HG02870 (cell line): ENCODE measurements at regions not wholly inside any gene's neighbourhood (a gene's known extent, or its start where the extent isn't known, plus 50 kb on each side); places are given as distances from the start of the nearest gene placed in this dataset.
"Not testable (repeated sequence)": the region's sequence is repeated elsewhere in the genome, so short reads cannot be mapped to it uniquely, and the experiment has no call there.

Experiments used
- ATAC-seq: cut with Tn5 transposase; IDR thresholded peaks from one replicate; pipeline ENCODE4 v1.9.1; 2021; ENCODE audit warnings: mild to moderate bottlenecking, moderate library complexity; ENCODE audit not compliant: unreplicated experiment

DNA sequence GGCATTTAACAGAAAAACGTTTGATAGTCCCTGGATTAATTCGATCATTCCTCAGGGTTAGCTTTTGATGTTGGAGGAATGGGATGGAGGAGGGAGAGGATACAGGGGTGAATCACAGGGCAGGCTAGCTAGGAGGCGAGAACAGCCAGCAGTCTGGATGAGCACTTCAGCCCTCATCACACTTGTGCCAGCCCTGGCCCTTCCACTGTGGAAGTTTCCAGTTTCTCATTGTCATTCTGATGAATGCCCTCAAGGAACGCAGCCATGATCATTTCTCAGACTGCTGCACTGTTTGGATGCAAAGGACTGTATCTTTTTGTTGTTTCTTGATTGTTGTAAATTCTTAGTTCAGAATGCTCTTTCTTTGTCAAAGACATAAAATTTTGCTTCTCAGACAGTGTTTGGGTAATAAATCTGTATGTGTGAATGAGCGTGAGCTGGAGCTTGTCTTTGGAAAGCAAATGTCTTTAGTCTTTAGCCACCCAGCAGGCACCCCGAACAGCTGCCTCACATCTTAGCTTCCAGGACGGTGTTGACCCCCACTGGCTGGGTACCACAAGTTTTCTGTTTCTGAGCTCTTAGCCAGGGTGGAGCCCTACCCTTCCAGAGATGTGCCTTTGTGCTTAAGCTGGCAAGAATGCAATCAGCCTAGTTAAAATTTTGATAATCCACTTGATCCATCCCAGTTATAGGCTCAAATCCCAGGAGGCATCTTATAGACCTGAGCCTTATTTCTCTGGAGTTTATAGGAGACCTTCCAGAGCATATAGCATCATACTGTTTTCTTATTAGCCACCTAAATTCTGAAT is 121.1 kb downstream of the PDCD6IP start:
- no peak for ATAC-seq

DNA sequence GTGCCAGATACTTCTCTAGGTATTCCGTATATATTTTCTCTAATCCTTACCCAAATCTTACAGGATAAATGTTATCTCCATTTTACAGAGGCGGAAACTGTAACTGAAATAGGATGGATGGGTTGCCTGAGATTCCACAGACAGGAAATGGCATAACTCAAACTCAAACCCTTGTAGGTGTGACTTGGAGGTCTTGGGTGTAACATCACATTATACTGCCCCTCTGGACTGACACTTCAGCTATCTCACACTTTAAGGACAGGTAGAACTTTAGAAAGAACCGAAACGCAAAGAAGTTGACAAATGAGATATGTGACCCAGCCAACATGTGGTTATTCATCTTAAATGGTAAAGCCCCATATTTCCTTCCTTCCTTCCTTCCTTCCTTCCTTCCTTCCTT is 122.1 kb downstream of the PDCD6IP start:
- ATAC-seq: no peak

DNA sequence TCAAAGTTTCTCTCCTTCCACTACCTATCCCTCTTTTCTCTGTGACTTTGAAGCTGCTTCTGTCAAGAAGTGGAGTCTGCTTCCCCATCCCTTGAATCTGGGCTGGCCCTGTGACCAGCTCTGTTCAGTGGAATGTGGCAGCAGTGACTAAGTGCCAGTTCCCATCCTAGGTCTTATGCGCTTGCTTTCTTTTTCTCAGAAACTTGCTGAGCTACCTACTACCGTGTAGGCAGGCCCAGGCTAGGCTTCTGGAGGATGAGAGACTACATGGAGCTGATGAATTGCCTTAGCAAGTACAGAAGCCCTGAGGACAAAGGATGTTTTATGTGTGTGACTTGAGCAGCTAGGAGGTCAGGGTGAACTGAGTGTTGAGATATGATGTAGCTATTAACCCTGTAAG is 123.2 kb downstream of the PDCD6IP start:
- ATAC-seq: no peak

DNA sequence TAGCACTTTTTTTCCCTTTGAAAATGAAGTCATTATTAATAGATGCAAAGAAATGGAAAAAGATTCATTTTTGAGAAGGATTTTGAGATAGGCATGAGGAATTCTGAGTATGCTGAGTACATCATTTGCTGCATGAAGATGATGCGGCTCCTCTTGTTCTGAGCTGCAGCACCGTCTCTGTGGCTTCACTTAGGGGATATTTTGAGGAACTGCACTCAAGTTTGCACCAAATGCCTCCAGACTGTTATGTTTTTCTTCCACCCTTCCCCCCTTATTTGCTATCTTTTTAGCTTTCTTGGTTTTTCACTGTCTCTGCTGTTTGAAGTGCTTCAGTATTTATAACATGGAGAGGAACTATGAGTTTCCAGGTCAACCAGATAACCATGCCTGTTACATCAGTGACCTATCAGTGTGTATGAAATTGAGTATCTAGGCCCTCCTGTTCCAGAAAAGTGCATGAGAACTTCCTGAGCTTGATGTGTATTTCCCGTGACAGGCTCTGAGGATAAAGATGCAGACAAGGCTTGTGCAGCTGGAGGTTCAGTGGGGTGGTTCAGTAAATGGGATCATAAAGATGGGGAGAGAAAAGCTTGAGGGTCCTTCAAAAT is 128.7 kb downstream of the PDCD6IP start:
- ATAC-seq: no peak

DNA sequence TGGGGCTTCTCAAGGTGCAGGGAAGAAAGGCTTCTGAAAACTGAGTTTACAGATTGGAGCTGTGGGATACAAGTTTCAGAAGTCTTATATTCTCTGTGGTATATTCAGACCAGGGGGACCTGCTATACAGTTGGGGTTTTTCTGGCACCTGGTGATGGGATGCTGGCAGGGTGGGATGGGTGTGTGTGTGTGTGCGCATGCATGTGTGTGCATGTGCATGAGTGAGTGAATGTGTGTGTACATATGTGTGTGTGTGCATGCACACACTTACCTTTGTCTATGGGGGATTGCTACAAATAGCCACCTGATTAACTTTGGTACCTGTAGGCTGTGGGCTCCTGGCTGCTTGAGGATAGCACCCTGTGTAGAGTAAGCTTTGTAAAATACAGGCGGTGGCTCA is 131.4 kb downstream of the PDCD6IP start:
- ATAC-seq: no peak

DNA sequence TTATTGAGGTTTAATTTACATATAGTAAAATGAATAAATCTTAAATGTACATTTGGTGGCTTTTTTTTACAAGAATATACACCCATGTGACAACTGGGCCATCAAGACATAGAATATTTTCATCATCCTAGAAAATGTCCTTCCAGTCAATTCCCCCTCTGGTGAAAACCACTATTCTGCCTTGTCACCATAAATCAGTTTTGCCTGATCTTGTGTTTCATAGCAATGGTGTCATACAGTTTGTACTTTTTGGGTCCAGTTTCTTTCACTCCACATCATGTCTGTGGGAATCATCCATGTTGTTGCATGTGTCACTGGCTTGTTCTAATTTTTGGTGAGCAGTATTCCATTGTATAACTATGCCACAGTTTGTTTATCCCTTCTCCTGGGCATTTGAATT is 133.1 kb downstream of the PDCD6IP start:
- no peak for ATAC-seq

DNA sequence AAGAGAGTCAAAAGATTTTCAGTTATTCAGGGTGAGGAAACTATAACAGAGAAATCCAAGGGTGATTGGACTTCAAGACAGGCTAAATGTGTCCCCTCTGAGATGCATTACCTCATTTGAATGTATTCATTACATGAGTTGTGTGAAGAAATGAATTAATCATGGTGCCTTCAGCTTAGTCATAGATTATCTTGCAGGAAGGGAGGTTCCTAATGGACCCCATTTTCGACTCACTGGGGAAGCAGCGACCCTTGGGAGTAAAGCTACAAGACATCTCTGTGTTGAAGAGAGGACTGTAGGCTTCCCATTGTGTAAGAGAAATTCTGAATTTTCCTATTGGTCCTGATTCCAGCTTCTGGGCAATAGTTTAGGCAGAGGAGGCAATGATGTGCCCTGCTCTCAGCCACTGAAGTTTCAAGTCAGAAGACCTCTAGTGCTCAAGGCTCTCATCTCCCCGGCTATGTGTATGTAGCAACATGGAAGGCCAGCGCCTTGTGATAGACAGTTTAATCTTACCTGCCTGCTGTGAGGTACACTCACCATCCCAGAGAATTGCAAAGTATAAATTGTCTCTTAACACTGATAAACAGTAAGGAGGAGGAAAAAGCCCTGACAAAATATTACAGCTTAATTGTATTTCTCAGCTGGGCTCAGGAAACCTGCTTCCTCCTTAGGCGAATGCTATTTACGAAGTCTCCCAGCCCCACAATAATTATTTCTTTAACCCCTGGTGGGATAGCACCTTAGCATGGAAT is 133.8 kb downstream of the PDCD6IP start:
- ATAC-seq: no peak

DNA sequence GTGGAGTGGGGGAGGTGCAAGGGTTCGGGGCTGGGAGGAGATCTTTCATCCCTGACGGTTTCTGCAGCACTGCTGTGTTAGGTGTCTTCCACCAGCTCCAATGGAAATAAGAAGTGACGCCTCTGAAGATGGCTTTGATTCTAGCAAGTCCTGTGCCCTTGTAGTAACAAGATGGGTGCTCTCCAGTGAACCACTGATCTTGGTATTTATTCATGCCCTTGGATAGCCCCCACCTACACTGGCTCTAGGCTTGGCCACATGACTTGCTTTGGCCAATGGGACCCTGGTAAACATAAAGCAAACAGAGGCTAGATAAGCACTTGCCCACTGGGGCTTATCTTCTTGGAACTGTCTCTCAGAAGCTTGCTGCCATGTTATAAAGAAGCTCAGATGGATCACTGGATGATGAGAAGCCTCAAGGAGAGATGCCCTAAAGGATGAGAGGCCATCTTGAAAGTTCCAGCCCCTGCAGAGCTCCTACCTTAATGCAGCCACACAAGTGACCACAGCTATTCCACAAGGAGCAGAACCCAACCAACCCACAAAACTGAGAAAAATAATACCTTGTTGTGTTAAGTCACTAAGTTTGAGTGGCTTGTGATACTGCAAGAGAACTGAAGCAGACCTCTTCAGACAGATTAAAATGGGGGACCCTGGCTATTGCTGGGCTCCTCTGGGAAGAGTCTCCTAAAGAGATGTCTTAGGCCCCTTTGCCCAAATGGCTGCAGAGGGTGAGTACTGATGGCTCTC is 137.9 kb downstream of the PDCD6IP start:
- ATAC-seq: no peak

DNA sequence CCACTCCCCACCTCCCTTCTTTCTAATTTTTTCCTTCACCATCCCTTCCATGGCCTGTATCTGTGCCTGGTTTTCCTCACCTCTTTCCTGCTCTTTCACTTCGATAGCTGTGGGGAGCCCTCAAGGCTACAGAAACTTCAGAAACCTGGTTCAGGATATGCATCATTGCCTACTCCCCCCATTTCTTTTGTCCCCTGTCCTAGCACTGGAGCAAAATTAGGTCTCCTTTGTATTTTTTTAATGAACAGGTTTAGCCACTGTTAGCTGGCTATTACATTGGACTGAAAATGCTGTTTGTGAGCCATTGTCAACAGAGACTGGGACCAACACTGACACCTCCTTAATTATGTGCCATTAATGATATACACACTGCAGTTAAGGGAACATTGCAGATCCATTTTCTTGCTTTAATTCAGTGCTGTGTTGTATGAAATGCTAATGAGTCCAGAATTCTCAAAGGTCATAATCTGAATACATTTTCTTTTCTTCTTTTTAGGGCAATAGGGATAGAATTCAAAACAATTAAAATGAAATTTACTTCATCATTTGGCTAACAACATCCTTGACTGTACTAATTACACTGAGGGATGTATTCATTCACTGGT is 138.6 kb downstream of the PDCD6IP start:
- no peak for ATAC-seq

DNA sequence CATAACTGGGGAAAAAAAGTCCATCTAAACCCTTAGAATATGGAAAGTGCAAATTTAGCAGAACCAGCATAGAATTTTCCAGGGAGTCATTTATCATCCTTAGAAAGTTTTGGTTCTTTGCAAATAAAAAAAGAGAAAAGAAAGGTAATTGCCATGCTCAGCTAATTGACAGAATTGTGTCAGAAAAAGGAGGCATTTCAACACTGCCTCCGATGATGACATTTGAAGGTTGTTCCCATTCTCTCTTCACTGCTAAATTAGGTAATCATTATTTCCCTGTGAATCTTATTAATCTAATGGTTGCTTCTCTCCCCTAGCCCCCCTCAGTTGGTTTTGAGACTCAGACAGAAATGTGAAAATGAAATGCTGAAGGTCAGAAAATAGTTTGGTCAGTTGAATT is 139.2 kb downstream of the PDCD6IP start:
- ATAC-seq: no peak

DNA sequence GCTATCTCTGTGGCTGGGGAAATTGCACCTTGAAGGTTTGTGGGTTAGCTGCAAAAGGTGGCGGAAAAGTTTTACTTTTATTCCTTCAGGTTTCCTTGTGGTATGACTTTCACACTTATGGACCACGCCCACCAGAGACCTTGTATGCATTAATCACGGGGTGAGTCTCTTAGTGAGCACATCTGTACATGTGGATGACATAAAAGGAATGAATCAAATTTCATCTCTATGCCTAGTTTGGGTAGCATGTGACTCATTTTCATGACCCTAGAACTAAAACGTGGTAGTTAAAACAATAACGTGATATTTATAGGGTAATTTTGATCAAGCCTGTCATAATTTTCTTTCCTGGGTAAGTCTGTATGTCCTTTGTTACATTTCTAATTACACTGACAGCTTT is 141.7 kb downstream of the PDCD6IP start:
- ATAC-seq: no peak

DNA sequence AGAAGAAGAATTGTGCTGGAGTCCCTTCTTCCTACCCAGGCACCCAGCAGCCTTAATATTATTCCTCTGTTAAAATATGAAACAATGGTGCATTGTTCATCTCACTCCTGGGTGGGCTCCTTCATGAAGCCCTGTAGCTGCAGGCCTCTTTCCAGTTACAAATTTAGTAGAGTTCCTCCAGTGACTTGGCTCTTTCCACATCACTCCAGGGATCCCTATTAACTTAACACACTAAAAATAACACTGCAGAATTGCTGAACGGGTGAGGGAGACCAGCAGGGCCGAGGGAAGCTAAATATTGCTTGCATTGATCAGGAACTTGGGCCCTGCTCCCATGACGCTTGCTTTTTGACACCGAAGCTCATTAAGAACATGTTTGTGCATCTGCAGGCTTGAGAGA is 142.3 kb downstream of the PDCD6IP start:
- ATAC-seq: no peak

DNA sequence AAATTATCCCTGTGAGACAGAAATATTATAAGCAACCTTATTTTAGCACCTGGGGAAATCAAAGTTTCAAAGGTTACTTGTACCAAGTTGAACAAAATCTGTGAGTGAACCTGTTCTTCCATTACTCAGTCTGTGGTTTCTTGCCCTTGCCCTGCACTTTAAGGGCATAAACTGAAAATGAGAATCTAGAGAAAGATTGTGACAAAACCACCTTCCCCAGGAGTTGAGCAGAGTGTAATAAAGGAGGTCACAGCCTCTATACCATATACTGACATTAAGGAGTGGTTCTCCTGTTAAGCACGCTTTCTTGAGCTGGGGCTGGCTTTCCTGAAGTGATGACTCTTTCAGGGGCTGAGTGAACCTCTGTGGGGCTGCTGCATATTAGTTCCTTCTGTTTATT is 143.4 kb downstream of the PDCD6IP start:
- ATAC-seq: no peak

DNA sequence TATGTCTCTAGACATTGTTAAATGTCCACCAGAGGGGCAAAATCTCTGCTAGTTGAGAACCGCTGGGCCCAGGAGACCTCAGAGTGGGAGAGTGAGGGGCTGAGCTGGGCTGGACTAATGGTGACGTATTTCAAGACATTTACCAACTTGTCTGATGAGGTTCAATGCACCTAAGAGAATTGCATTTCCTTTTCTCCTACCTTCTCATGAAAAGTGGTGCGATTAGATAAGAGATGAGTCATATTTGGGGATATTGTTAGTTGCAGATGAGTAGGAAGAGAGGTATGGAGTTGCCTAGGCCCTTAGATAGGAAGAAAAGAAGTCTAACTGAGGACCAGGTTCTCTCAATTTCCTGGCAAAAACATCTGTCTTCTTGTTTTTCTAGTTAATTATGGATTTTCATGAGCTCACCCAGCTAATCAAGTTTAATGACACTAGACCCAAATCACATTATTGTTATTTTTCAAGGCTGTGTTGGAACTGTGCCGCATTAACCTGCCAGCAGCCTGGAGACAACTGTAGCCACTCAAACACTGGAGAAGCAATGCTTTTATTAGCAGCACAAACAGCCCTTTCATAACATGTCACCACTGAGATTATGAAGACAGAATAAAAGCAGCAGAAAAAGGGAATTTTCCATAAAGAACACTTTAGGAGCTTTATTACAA is 144.2 kb downstream of the PDCD6IP start:
- ATAC-seq: no peak

DNA sequence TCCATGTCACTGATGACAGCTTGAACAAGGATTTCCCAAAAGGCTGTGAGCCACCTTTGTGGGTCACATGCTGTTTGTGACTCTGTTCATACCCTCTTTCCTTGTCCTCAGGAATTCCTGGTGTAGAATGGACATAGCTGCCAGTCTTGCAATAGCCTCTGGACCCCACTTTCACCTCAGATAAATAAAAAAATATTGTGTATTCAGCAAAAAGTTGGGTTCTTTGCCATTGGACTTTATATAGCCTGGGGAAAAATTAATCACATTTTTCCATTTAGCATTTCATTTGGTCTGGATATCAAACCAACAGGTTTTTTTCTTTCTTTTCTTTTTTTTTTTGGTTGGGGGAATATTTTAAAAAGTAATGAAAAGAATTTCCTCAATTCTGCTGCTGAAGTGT is 144.8 kb downstream of the PDCD6IP start:
- ATAC-seq: no peak

DNA sequence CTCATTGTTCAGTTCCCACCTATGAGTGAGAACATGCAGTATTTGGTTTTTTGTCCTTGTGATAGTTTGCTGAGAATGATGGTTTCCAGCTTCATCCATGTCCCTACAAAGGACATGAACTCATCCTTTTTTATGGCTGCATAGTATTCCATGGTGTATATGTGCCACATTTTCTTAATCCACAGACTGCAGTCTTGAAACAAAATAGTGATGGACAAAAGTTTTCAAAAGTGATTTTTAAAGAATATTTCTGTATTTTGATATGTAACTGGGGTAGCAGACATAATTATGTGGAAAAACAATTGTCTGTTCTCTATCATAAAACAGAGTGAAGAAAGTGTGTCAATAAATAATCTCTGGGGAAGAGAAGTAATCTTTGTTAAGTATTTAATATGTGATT is 148.2 kb downstream of the PDCD6IP start:
- not testable (repeated sequence) for ATAC-seq

DNA sequence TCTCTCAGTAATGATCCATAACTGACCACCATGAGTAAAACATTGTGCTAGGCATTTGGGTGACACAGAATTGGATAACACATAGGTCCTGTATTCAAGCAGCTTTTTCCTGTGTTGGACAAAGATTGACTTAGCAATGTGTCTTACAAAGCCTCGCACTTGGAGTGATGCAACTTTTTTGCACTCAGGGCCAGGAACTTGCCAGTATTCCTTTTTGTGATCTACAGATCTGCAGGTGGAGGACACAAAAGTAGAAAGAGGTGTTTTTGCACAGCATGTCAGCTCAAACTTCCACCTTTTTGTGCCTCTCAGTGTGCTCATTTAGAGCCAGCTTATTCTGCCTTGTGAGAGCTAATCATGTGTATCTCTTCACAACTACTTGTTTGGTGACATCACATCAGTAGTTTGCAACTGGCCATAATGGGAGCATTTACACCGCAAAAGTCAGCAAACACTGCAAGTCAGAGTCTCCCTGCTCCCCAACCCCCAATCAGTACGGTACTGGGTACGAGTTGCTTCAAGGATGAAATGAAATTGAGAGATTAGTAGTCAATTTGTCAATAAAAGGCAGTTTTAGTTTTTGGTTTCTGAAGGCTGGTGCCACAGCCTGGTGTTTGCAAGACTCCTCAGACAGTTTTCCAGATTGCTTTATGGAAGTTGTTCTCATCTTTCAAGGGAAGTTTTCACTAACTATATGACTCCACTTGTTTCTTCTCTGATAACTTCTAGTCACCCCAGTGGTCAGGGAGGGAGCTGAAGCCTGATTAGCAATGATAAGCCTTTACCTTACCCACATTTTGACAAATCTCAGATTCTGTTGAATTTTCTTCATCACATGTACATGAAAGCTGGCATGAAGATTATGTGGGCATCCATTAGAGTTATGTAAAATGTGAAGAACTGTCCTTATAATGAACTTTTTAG is 149.1 kb downstream of the PDCD6IP start:
- ATAC-seq: no peak

DNA sequence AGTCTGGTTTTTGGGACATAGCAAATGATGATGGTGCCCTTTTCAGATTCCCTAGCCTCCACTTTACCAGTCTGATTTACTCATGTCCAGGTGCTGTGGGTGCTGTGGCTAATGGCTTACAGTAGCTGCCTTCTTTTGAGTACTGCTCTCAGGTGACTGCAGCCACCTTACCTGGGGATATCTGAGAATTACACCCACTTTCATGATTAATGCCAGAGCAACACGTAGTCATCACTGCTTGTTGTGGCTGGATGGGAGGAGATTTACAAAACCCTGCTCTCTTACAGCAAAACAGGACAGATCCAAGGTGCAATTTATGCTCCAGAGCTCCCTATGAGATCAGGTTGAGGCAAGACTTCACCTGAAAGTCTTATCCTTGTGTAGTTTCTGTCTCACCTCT is 150.6 kb downstream of the PDCD6IP start:
- no peak for ATAC-seq

DNA sequence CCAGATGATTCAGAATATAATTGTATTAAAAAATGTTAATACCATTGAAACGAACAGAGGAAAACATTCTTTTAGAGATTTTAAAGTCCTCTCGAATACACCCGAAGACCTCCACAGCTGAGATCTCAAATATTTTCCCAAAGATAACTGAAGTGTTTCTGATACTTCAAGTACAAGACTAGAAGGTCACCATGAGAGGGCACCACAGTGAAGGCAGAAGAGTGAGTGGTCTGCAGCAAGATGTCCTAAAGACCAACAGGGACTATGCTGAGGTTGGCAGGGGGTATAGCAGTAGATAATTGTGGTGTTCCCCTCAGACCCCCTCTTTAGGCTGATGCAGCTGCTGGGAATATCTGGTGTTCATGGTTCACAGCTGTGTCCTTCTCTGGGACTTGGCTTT is 156.5 kb downstream of the PDCD6IP start:
- ATAC-seq: no peak
